ENCODE measurements at regions not wholly inside any gene's neighbourhood (a gene's known extent, or its start where the extent isn't known, plus 50 kb on each side); places are given as distances from the start of the nearest gene placed in this dataset.

GRCh38 chr15:91704343-91704742, 149.2 kb upstream of the SLCO3A1 start:
- H2AFZ ChIP-seq (ENCODE audit: low read depth, low read length, poor library complexity, severe bottlenecking): no peak overlapping the region
- no peaks in the 10 kb centered on the region for H3K9me3 ChIP-seq (ENCODE audit: control insufficient read depth in 1 of 2, insufficient read depth in 1 of 2, low read depth in 1 of 2, low read length in 2 of 2)
- no peaks in the 10 kb centered on the region for H4K20me1 ChIP-seq (ENCODE audit: insufficient read depth)
- peaks cover 20% of the 10 kb centered on the region; the same call in 1 of the 2 replicates for H3K27me3 ChIP-seq (ENCODE audit: insufficient read depth, low read length)
- ChIA-PET CTCF (no interaction called here), RAD21 (ENCODE audit: low non-redundant PET in 1 of 2, low total read pairs in 2 of 2, uncharacterized antibody in 2 of 2, unreplicated experiment in 2 of 2) (no interaction called here), POLR2A (no interaction called here)
- no peak overlapping the region for H3K9ac ChIP-seq (ENCODE audit: low read length)
- no peaks in the 10 kb centered on the region for H3K36me3 ChIP-seq (ENCODE audit: control insufficient read depth in 1 of 2, insufficient read depth in 2 of 2, low read length in 2 of 2)
- BruUV-seq (replicated peaks): no TSS peak
- ATAC-seq (no peak), DNase-seq (ENCODE audit: low read depth, low spot score) (no peak)
- no peak overlapping the region for H3K4me2 ChIP-seq (ENCODE audit: low read length)
- H3K4me1 ChIP-seq (ENCODE audit: control insufficient read depth in 1 of 2, insufficient read depth in 2 of 2, low read length in 2 of 2): no peaks in the 10 kb centered on the region
- intact Hi-C loops (cut with micrococcal nuclease): no loop called here
- H3K4me3 ChIP-seq (replicated peaks in 1 of 2; ENCODE audit: low read depth in 1 of 2, low read length in 2 of 2): no peak overlapping the region
- no peak overlapping the region for H3K27ac ChIP-seq (ENCODE audit: low read depth, low read length)
- no peaks in the 10 kb centered on the region for H3K79me2 ChIP-seq (ENCODE audit: insufficient read depth, low read length)
- H3K9me2 ChIP-seq (ENCODE audit: insufficient read depth): no peaks in the 10 kb centered on the region
- TF ChIP-seq SRF (IDR thresholded peaks at IDR 0.05; ENCODE audit: low read depth) (no peak), RAD21 (IDR thresholded peaks at IDR 0.05; ENCODE audit: low read depth) (no peak), CEBPB (IDR thresholded peaks at IDR 0.05; ENCODE audit: low read depth) (no peak), EZH2phosphoT487 (IDR thresholded peaks at IDR 0.05; ENCODE audit: borderline replicate concordance) (no peak), MAX (IDR thresholded peaks at IDR 0.05) (no peak), TCF7L2 (IDR thresholded peaks at IDR 0.05; ENCODE audit: borderline replicate concordance, extremely low read depth, insufficient read depth, insufficient read length) (no peak), ATF3 (IDR thresholded peaks at IDR 0.05) (no peak), CTCF (IDR thresholded peaks at IDR 0.05 in 2 of 3, conservative IDR thresholded peaks at IDR 0.05 in 1 of 3; ENCODE audit: borderline replicate concordance in 1 of 3, insufficient read depth in 1 of 3, low read depth in 2 of 3, low read length in 2 of 3) (no peak), YY1 (IDR thresholded peaks at IDR 0.05; ENCODE audit: extremely low read depth, insufficient replicate concordance, low read depth, low read length) (no peak), EGR1 (IDR thresholded peaks at IDR 0.05; ENCODE audit: low read depth) (no peak), FOSL1 (IDR thresholded peaks at IDR 0.05; ENCODE audit: low read depth) (no peak)

All from HCT116 (cell line).